Erythroblast (primary cell): ENCODE measurements at regions not wholly inside any gene's neighbourhood (a gene's known extent, or its start where the extent isn't known, plus 50 kb on each side); places are given as distances from the start of the nearest gene placed in this dataset.

Experiments used
- GATA1 ChIP-seq: IDR thresholded peaks from 2 replicates; pipeline ENCODE4 v1.6.1; 2011; ENCODE audit warnings: low read depth, mild to moderate bottlenecking, control low read depth, low read length, moderate library complexity
- POLR2A ChIP-seq: IDR thresholded peaks from 2 replicates; pipeline ENCODE4 v1.6.1; 2011; ENCODE audit warnings: mild to moderate bottlenecking, low read length

- no peak for TF ChIP-seq POLR2A
- TF ChIP-seq GATA1: no peak
These were observed 154.4 kb upstream of the PDE3A start for GRCh38 chr12:20213723-20214625.
